HepG2 (cell line): ENCODE measurements at regions not wholly inside any gene's neighbourhood (a gene's known extent, or its start where the extent isn't known, plus 50 kb on each side); places are given as distances from the start of the nearest gene placed in this dataset.

Source experiments
- ATAC-seq: fragments of 200-7000 bp; cut with Tn5 transposase; 3 replicates; pipeline ENCODE4 v1.9.1; 2020; ENCODE audit warnings: mild to moderate bottlenecking, moderate library complexity
- BruUV-seq: library from RNA; stranded (reverse); fragments of 400-500 nt; replicated peaks from 2 replicates; lab custom pipeline; 2021; lab: Mats Ljungman, UMichigan
- CTCF ChIA-PET: fragments of 300-600 bp; formaldehyde crosslinking; extraction: SDS; loops from one replicate; lab custom pipeline; 2021; ENCODE audit warnings: low total read pairs, inconsistent platforms, low intra/inter-chr PET ratio; lab: Yijun Ruan, JAX
- POLR2A ChIA-PET: fragments of 350-600 bp; sonication (Branson Sonifier 250); formaldehyde crosslinking; loops from one replicate; lab custom pipeline; 2020; ENCODE audit warnings: antibody characterized with exemption, inconsistent platforms; lab: Yijun Ruan, JAX
- DNase-seq: peaks from one replicate; pipeline ENCODE4 v3.0.0-alpha.2; 2015; ENCODE audit warnings: low spot score
- FAIRE-seq: peaks from 3 replicates; lab custom pipeline; 2011; peaks lifted over from hg19 to GRCh38; lab: Jason Lieb, UNC
- H2AFZ ChIP-seq: one replicate; pipeline ENCODE4 v1.6.1; 2011; ENCODE audit warnings: low read length, inconsistent platforms
- H3K27ac ChIP-seq: fragments of 300-600 bp; 3 replicates; pipeline ENCODE4 v1.8.0; 2011; ENCODE audit warnings: mixed run types, mild to moderate bottlenecking, mixed read lengths, low read length, inconsistent platforms; ENCODE audit not compliant: insufficient read depth; ENCODE audit errors: extremely low read length
- H3K27me3 ChIP-seq, 2 experiments: fragments of 200-600 bp in 1 of 2; 2 replicates in 1 of 2; 3 replicates in 1 of 2; pipeline versions ENCODE4 v1.6.0 to v1.8.0; 2011; ENCODE audit warnings: low read length in 2 of 2, mild to moderate bottlenecking in 2 of 2, moderate library complexity in 2 of 2, inconsistent platforms in 1 of 2; ENCODE audit not compliant: insufficient read depth in 2 of 2, control insufficient read depth in 1 of 2
- H3K36me3 ChIP-seq, 2 experiments: fragments of 200-600 bp in 1 of 2; replicated peaks in 1 of 2; 2 replicates in 1 of 2; 3 replicates in 1 of 2; pipeline versions ENCODE4 v1.5.1 to v1.8.0; 2011; ENCODE audit warnings: low read length in 2 of 2, inconsistent platforms in 1 of 2; ENCODE audit not compliant: insufficient read depth in 2 of 2, control insufficient read depth in 1 of 2
- H3K4me1 ChIP-seq: 2 replicates; pipeline ENCODE4 v1.5.1; 2012; ENCODE audit warnings: low read length, inconsistent platforms; ENCODE audit not compliant: insufficient read depth
- H3K4me2 ChIP-seq: 2 replicates; pipeline ENCODE4 v1.6.0; 2011; ENCODE audit warnings: low read depth, low read length, inconsistent platforms
- H3K4me3 ChIP-seq, 3 experiments: fragments of 200-600 bp in 1 of 3; sonication (generic), shearing (Covaris generic) in 1 of 3; replicated peaks in 1 of 3; 2 replicates each; pipeline ENCODE4 v1.5.1; 2011 to 2016; ENCODE audit warnings: low read length in 3 of 3, inconsistent platforms in 2 of 3, low read depth in 2 of 3, mild to moderate bottlenecking in 2 of 3, control low read depth in 1 of 3, mixed read lengths in 1 of 3; ENCODE audit not compliant: insufficient read depth in 1 of 3
- H3K79me2 ChIP-seq: one replicate; pipeline ENCODE4 v1.6.1; 2011; ENCODE audit warnings: low read length, inconsistent platforms; ENCODE audit not compliant: insufficient read depth
- H3K9ac ChIP-seq: 2 replicates; pipeline ENCODE4 v1.6.0; 2011; ENCODE audit warnings: mild to moderate bottlenecking, low read depth, low read length, inconsistent platforms; ENCODE audit not compliant: insufficient read depth
- H3K9me3 ChIP-seq: 2 replicates; pipeline ENCODE4 v1.5.1; 2012; ENCODE audit warnings: mild to moderate bottlenecking, low read length
- H4K20me1 ChIP-seq: 2 replicates; pipeline ENCODE4 v1.6.0; 2011; ENCODE audit warnings: inconsistent platforms, mild to moderate bottlenecking, low read length, moderate library complexity; ENCODE audit not compliant: insufficient read depth
- MAFK ChIP-seq, 2 experiments: IDR thresholded peaks in 1 of 2; conservative IDR thresholded peaks in 1 of 2; 2 replicates each; pipeline ENCODE4 v1.6.1; 2011; ENCODE audit warnings: improper control_type of control experiment in 2 of 2, low read length in 2 of 2
- NONO ChIP-seq, 2 experiments: fragments of 450-650 bp in 1 of 2; sonication (generic) in 1 of 2; formaldehyde crosslinking in 1 of 2; IDR thresholded peaks in 1 of 2; conservative IDR thresholded peaks in 1 of 2; 2 replicates each; pipeline versions ENCODE4 v1.6.1 to v1.8.0; 2017 to 2022; ENCODE audit warnings: mild to moderate bottlenecking in 1 of 2, missing genetic modification reagents in 1 of 2, moderate library complexity in 1 of 2
- ZNF710 ChIP-seq: sonication (generic); formaldehyde crosslinking; IDR thresholded peaks from 2 replicates; pipeline ENCODE4 v1.5.0; 2020; ENCODE audit warnings: mild to moderate bottlenecking, missing genetic modification reagents, borderline replicate concordance
- WGBS: methylation state at CpG from one replicate; pipeline ENCODE4 v1.1.6; 2017; ENCODE audit warnings: low lambda C conversion rate; 5-methylcytosine and 5-hydroxymethylcytosine counted together
- in situ Hi-C: cut with HindIII; loops from 2 replicates; pipeline ENCODE4 v1.10.0; 2017; ENCODE audit warnings: low pct_unique_long_range_greater_than_20kb; ENCODE audit not compliant: extremely low pct_ligation_motif_present
- intact Hi-C: fragments of 100-400 bp; cut with micrococcal nuclease; formaldehyde crosslinking; loops from one replicate; pipeline ENCODE4 v1.10.0; 2022; ENCODE audit not compliant: unreplicated experiment

GRCh38 chr10:33760056-33760943 is 425.8 kb upstream of the NRP1 start:
- no TSS peak for BruUV-seq
- FAIRE-seq = peak; percentile 4
- peak; percentile 47; the same call in 1 of the 3 replicates for ATAC-seq

More at GRCh38 chr10:33760056-33760943, 425.8 kb upstream of the NRP1 start:
- Histone ChIP-seq H3K4me2 (no peak overlapping the region; the same call in 1 of the 2 replicates), H3K4me1 (peaks cover 11% of the 10 kb centered on the region; the same call in 1 of the 2 replicates), H3K9me3 (no peaks in the 10 kb centered on the region), H3K4me3 (no peak overlapping the region), H4K20me1 (no peaks in the 10 kb centered on the region), H3K79me2 (no peaks in the 10 kb centered on the region), H3K27ac (no peak overlapping the region), H3K9ac (no peak overlapping the region), H2AFZ (no peak overlapping the region), H3K36me3 (no peaks in the 10 kb centered on the region), H3K27me3 (no peaks in the 10 kb centered on the region)
- in situ Hi-C loops = no loop called here
- CTCF ChIA-PET = no interaction called here
- 39% methylated on average over 12 of the region's 12 CpGs for WGBS
- DNase-seq = no peak
- no peak for TF ChIP-seq NONO (IDR thresholded peaks at IDR 0.05)
- no peak for TF ChIP-seq NONO (CRISPR knock-in tag; conservative IDR thresholded peaks at IDR 0.05)
- TF ChIP-seq MAFK (conservative IDR thresholded peaks at IDR 0.05 in 1 of 2, IDR thresholded peaks at IDR 0.05 in 1 of 2; ENCODE audit: low read length in 2 of 2) = peak; percentile 13 to 32; a peak in 1 of 4 replicates
- TF ChIP-seq ZNF710 = no peak
- POLR2A ChIA-PET = no interaction called here
- intact Hi-C loops = no loop called here
